ENCODE measurements at regions not wholly inside any gene's neighbourhood (a gene's known extent, or its start where the extent isn't known, plus 50 kb on each side); places are given as distances from the start of the nearest gene placed in this dataset.
"Not testable (repeated sequence)": the region's sequence is repeated elsewhere in the genome, so short reads cannot be mapped to it uniquely, and the experiment has no call there.

DNA sequence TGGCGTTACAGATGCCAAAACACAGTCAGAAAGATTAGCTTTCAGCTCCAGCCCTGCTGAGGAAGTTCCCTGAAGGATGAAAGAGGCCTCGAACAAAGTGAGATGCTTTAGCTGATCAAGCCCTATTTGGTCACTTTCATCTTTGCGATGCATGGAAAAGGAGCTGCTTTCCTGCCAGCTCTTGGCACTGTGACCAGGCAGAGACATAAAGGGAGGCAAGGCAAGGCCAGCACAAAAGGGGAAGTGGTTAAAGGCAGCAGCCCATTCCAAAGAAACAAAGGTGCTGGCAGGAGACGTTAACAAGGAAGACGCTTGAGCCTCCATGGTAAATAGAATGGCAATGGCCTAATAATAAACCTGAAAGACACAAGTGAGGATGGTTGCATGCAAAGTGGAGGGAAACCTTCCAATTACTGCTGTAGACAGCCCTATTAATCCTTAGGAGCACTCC, 617.1 kb upstream of the INTU start:
- WGBS, 3 donors, result 63 to 69% (median 63%) methylated on average over 5 of the region's 5 CpGs
- Histone ChIP-seq H3K4me3 (no peak overlapping the region), H3K27ac (no peak overlapping the region), H3K27me3 (no peaks in the 10 kb centered on the region), H3K4me1 (ENCODE audit: insufficient read depth) (no peaks in the 10 kb centered on the region), H3K36me3 (no peaks in the 10 kb centered on the region), H3K9me3 (no peaks in the 10 kb centered on the region)
- intact Hi-C loops (cut with DNase I), result no loop called here
- TF ChIP-seq, protein P1, sequence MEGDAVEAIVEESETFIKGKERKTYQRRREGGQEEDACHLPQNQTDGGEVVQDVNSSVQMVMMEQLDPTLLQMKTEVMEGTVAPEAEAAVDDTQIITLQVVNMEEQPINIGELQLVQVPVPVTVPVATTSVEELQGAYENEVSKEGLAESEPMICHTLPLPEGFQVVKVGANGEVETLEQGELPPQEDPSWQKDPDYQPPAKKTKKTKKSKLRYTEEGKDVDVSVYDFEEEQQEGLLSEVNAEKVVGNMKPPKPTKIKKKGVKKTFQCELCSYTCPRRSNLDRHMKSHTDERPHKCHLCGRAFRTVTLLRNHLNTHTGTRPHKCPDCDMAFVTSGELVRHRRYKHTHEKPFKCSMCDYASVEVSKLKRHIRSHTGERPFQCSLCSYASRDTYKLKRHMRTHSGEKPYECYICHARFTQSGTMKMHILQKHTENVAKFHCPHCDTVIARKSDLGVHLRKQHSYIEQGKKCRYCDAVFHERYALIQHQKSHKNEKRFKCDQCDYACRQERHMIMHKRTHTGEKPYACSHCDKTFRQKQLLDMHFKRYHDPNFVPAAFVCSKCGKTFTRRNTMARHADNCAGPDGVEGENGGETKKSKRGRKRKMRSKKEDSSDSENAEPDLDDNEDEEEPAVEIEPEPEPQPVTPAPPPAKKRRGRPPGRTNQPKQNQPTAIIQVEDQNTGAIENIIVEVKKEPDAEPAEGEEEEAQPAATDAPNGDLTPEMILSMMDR (IDR thresholded peaks at IDR 0.05), result no peak
- TF ChIP-seq EP300 (IDR thresholded peaks at IDR 0.05) (no peak), POLR2A (IDR thresholded peaks at IDR 0.05) (no peak)
- DNase-seq, result no peak

DNA sequence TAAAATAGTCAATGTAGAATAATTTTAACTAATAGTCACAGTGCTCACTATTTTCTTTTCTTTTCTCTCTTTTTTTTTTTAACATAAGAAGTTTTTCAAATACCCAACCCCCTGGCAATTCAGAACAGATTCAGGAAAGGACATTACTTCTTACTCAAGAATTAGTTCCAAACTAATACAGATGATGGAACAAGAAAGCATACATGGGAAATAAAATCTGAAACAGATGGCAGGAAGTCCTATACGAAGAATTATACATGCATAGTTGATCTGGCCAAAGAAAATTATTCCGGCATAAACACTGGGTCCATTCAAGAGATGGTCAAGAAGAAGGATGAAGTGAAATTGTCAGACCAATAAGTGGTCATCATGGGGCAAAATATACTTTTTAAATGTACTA, 614.4 kb upstream of the INTU start:
- Histone ChIP-seq H3K9me3 (no peaks in the 10 kb centered on the region), H3K27ac (no peak overlapping the region), H3K36me3 (no peaks in the 10 kb centered on the region), H3K4me3 (no peak overlapping the region), H3K4me1 (ENCODE audit: insufficient read depth) (no peaks in the 10 kb centered on the region), H3K27me3 (no peaks in the 10 kb centered on the region)
- intact Hi-C loops (cut with DNase I), result no loop called here
- TF ChIP-seq, protein P1 (IDR thresholded peaks at IDR 0.05), result no peak
- TF ChIP-seq POLR2A (IDR thresholded peaks at IDR 0.05), result no peak
- TF ChIP-seq EP300 (IDR thresholded peaks at IDR 0.05), result no peak
- DNase-seq, result no peak
- WGBS, 3 donors, result 87 to 88% (median 88%) methylated on average over 2 of the region's 2 CpGs

DNA sequence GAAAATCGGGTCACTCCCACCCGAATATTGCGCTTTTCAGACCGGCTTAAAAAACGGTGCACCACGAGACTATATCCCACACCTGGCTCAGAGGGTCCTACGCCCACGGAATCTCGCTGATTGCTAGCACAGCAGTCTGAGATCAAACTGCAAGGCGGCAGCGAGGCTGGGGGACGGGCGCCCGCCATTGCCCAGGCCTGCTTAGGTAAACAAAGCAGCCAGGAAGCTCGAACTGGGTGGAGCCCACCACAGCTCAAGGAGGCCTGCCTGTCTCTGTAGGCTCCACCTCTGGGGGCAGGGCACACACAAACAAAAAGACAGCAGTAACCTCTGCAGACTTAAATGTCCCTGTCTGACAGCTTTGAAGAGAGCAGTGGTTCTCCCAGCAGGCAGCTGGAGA, 611.9 kb upstream of the INTU start:
- H3K4me3 ChIP-seq; H3K4me1 ChIP-seq (ENCODE audit: insufficient read depth); intact Hi-C loops (cut with DNase I); H3K9me3 ChIP-seq; H3K27ac ChIP-seq; H3K36me3 ChIP-seq; DNase-seq; H3K27me3 ChIP-seq: not testable (repeated sequence)
- 82 to 95% (median 87%) methylated on average over 9 to 15 of the region's 15 CpGs for WGBS, 3 donors

DNA sequence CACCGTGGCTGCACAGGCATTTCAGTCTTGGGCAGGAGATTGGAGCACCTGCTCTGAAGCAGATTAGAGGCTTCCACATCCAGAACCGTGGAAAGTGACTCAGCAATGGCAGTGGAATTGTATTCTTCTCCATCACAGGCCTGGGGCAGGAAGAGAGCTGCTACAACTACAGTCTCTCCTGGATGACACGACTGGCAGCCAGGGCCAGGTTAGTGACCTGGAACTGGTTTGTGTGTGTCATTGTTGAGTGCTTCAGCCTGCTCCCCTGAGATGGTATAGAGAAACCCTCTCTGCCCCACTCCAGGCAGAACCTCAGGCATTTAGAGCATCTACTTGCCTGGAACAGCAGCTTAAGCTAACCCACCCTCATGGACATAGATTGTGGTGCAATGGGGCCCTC, 596.5 kb upstream of the INTU start:
- WGBS, 3 donors, result 62 to 73% (median 65%) methylated on average over 3 of the region's 3 CpGs
- TF ChIP-seq, protein P1 (IDR thresholded peaks at IDR 0.05), result no peak
- TF ChIP-seq POLR2A (IDR thresholded peaks at IDR 0.05) (no peak), EP300 (IDR thresholded peaks at IDR 0.05) (no peak)
- H3K36me3 ChIP-seq, result no peaks in the 10 kb centered on the region
- no peak overlapping the region for H3K27ac ChIP-seq
- no peak overlapping the region for H3K4me3 ChIP-seq
- H3K9me3 ChIP-seq, result no peaks in the 10 kb centered on the region
- intact Hi-C loops (cut with DNase I), result loop anchor here in 1 of 4 donors (1.0 kb wide), 1 partner anchor 9 kb away; no protein-coding TSS in a partner anchor
- no peaks in the 10 kb centered on the region for H3K27me3 ChIP-seq
- no peaks in the 10 kb centered on the region for H3K4me1 ChIP-seq (ENCODE audit: insufficient read depth)
- DNase-seq, result no peak

DNA sequence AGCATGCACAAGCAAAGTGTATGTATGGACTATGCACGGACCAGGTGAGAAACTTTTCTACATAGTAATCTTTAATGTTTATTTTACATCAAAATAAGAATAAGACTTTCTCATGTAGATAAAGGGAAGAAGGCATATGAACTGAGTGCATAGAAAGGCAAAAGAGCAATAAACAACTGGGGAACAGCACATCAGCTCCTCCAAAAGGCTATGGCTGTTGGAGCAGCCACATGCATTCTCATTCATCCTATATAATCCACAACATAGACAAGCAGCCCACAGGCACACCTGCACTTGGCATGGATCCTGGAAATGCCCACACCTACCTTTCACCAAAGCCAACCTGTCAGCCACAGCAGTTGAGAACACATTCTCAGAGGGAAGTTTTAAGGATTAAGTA, 586.9 kb upstream of the INTU start:
- Histone ChIP-seq H3K9me3 (no peaks in the 10 kb centered on the region), H3K27me3 (no peaks in the 10 kb centered on the region), H3K4me1 (ENCODE audit: insufficient read depth) (no peaks in the 10 kb centered on the region), H3K27ac (no peak overlapping the region), H3K36me3 (no peaks in the 10 kb centered on the region), H3K4me3 (no peak overlapping the region)
- intact Hi-C loops (cut with DNase I), result loop anchor here in 1 of 4 donors (1.0 kb wide), 1 partner anchor 10 kb away; no protein-coding TSS in a partner anchor
- TF ChIP-seq EP300 (IDR thresholded peaks at IDR 0.05) (no peak), POLR2A (IDR thresholded peaks at IDR 0.05) (no peak)
- TF ChIP-seq, protein P1 (IDR thresholded peaks at IDR 0.05), result no peak
- no peak for DNase-seq
- 83 to 95% (median 94%) methylated on average over 1 of the region's 1 CpG for WGBS, 3 donors
